Activated CD4-positive, CD25-positive, alpha-beta regulatory T cell treated with anti-CD3 and anti-CD28 coated beads, Interleukin-2, amount 50 U/mL, for 16 hours (primary cell): ENCODE measurements at regions not wholly inside any gene's neighbourhood (a gene's known extent, or its start where the extent isn't known, plus 50 kb on each side); places are given as distances from the start of the nearest gene placed in this dataset.

ENCODE experiments used
- DNase-seq: peaks from one replicate; pipeline ENCODE4 v3.0.0-alpha.2; 2020; ENCODE audit warnings: low read depth, low spot score

DNA sequence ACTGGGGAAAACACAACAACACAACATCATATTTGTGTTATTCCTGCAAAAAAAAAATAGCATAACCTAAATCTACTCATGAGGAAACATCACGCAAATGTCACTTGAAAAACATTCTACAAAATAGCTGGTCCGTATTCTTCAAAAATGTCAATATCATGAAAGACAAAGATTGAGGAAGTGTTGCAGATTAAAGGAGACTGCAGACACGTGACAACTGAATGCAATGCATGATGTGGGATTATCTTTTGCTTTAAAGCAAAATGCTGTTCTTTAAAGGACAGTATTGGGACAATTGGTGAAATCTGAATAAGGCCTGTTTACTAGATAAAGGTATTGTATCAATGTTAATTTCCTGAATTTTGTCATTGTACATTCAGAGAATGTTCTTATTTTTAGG, 157.7 kb downstream of the SMIM20 start:
- DNase-seq, result no peak

DNA sequence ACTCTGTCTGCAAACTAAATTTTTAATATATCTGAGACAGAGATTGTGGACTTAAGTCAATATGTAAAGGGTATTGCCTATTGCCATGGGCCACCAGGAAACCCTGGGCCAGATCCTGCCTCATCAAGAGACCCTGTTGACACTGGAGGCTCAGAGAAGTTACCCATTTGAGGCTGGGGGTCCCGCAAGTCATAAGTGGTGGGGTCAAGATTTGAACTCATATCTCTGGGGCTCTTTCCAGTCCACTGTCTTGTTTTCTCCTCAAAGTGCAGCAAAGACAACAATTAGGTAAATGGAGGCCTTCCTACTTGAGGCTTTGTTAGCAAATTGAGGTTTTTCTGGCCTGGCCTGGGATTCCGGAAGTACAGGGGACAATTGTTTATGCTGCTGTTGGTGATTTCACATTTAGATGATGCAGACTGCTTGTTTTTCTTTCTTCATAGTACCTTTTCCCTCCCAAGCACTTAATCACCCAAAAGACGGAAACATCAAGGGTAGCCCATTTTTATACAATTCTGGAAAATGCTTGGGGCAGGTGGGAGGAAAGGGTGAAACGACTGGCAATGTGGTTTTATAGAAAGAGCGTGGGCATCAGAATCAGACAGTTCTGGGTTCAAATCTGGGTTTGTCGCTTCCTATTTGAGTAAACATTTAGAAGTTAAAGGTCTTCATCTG, 160.0 kb downstream of the SMIM20 start:
- no peak for DNase-seq

DNA sequence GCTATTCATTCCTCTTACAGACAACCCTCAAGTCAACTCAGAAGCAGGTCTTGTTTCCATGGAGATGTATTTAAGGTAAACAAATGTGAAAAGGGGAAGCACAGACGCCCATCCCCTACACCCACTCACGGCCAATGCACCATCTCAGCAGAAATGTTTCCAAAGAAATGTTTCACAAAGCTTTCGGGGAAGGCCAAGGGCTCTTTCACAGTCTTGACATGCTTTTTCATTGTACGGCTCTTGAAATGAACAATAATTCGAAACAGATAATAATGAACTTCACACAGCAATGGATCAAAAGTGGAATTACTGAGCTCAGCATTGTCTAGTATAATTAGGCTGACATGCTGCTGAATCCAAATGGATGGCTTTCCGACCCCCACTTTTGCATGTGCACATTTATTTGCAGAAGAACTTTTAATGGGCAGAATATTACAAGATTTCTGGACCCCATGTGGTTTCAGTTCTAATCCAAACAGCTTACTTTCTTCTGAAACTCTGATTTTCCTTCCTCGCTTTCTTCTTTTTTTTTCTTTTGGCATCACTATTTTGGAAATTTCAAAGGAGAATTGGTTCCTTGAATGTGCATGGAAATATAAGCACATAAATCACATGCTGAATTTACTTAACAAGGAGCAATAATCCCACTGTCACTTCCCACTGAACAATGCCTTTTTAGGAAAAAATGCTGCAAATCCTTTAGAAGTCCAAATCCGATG, 160.9 kb downstream of the SMIM20 start:
- peak; percentile 26 for DNase-seq

DNA sequence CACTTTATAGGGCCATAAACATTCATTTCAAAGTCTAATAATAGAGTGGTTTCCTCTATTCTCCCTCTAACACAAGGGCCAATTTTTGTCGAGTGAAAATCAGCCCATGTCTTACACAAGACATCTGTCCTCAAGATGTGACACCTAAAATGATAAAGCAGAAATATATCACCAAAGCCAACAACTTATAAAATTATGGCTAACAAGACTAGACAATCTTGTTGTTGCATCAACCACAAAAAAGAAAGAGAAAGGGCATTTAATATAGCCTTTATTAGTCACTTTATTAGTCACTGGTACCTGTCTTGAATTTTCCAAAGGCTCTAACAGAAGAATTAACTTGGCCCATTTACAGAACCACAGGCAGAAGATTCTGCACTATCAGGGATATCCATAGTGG, 161.6 kb downstream of the SMIM20 start:
- no peak for DNase-seq

DNA sequence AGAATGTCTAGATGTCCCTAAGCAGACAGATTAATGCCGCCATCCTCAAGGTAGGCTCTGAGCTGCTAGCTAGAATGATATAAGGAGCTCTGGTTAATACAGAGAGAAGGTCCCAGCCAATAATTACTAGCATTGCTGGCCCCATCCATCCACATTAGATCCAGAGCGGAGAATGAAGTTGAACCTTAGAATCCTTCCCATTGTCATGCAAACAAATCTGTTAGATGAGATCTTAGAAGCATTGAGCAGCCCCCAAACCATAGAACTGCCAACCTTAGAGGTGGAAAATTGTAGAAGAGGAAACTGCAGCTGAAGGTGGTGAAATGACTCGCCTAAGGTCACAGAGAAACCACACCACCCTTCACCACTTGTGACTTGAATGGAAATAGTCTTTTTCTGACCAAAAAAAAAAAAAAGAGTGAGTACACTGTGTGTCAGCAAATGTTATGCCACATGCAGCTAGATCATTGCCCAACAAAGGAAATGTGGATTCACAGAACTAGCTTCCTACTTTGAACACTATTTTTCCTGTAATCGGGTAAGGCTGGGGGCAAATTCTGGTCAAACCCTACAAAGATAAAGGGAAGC, 162.1 kb downstream of the SMIM20 start:
- DNase-seq, result no peak

DNA sequence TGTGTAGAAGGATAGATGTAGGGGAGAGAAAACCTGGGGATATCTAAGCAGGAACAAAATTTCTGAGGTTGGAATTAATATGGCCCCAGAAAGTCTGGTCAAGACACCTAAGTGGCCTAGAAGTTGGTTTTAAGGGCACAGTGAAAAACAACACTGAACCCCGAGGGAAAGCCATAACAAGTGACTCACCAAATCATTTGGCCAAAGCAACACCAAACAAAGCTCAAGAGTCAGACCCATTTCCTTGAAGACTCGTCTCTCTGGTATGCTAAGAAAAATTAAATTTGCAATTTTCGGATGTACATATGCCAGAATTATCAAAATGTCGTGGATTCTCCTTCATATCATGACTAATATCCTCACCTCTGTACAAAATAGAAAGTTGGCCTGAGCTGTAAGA, 162.9 kb downstream of the SMIM20 start:
- no peak for DNase-seq

DNA sequence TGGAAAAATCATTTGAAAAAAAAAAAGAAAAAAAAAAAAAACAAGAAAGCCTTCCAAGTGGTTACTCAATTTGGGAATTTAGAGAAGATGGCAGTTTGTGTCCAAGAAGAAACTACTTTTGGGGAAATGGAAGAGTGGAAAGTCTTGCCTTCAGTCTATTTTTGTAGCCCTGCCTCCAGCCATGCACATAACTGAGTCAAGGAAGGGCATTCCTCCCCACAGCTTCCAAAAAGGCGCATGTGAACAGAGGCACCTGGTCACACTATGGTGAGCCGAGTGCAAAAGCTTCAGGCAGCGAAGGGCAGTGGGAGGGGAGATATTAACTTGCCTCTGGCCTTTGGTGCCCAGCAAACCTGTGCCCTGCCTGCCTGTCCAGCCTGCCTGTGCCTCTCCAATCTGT, 163.7 kb downstream of the SMIM20 start:
- no peak for DNase-seq

DNA sequence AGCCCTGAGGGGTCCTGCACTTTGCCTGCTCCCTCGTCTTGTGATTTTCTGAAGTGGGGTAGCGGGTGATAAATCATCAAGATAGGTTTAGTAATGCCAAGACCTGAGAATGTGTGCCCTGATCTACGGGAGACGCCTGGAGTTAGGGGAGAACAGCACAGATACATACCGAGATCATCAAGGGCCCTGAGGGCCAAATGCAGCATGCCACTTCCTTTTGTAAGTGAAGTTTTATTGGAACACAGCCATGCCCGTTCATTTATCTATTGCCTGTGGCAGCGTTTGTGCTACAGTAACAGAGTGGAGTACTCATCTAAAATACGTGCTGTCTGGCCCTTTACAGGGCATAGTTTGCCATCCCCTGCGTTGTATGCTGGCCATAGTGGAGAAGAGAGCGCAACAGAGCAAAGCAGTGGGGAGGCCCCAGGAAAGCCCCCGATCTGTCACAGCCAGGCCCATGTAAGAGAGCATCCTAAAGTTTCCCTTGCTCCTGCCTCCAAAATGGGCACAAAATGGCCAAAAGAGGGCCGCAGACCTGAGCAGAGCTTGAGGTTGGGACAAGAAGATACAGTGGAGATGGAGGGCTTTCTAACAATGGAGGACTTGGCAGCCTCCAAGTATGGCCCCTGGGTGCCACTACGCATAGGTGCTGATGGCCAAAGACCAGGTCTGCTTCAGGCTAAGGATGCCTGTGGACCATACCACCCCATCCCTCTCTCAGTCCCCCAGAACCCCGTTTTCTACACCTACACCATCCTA, 167.0 kb downstream of the SMIM20 start:
- no peak for DNase-seq

DNA sequence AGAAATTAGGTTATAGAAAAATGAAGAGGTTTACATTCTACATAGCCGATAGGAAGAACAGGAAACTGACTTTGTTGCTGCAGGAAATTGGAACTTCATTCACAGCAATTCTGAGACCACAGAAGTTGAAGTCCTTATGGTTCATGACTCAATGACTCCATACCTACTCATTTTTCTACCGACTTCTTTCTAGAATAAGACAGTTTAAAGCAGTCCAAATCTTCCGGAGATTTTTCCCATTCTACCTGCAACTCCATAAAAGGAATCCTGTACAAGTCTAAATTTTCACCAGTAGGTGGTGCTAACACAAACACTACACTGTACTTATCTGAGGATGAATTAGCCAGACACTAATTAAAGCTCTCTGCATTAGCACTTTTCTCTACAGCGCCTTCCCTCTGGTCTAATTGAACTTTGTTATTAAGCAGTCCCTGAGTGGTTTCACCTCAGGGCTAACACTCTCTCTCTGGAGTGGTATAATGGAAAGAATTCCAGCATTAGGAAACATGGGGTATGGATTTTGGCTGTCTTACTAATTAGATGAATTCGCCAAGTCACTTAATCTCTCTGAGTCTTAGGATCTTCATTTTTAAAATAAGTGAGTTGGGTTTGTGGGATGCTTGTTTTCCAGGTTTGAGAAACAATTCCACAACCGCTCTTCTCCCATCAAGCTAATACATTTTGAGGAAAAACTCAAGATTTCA, 167.9 kb downstream of the SMIM20 start:
- DNase-seq, result no peak

DNA sequence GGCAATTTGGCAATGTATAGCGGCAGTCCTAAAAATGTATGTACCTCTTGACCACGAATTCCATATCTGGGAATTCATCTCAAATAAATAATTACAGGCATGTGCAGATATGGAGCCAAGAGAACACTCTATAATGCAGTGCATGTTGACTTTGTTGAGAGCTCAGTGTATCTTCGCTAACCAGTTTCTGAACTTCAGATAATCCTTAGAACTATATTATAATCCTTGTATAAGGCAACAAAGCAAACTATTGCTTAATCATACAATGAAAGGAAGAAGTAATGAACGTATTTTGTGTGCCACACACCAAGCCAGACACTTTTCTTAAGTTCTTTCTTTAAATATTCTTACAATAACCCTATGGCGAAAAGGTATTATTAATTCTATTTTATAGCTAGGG, 168.5 kb downstream of the SMIM20 start:
- DNase-seq, result no peak

DNA sequence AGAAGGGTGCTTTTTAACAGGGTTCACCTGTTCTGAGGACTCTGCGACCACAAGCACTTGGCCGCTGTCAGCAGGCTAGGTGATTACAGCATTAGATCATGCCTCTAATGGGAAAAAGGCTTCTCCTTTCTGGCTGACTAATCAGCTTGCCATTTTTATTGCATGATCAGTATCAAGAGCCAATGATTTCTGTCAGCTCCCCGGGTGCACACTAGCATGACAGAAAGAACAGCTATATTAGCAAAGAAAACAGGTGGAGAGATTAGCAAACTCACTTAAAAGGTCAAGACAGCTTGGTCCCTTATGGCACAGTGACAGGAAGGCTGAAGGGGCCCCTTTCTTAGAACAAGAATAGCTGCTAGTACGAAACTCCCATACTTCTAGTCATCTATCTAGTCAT, 170.0 kb downstream of the SMIM20 start:
- DNase-seq, result no peak

DNA sequence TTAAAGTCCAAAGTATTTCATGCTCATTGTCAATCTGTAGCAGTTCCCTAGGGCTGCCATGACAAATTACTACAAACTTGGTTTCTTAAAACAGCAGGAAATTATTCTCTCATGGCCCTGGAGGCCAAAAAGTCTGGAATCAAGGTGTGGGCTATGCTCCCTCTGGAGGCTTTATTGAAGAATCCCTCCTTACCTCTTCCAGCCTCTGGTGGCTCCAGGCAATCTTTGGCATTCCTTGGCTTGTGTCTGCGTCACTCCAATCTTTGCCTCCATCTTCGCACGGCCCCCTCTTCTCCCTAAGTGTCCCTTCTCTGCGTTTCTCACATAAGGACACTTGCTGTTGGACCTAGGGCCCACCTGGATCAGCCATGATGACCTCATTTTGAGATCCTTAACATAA, 170.4 kb downstream of the SMIM20 start:
- DNase-seq, result no peak

DNA sequence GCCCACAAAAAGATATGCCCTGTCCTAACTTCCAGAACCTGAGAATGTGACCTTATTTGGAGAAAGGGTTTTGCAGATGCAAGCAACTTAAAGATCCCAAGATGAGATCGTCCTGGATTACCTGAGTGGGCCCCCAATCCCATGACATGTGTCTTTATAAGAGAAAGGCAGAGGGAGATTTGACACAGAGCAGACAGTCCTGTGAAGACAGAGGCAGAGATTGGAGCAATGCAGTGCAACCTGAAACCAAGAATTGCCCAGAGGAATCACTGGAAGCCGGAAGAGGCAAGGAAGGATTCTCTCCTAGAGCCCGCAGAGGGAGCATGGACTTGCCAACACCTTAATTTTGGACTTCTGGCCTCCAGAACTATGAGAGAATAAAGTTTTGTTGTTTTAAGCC, 171.5 kb downstream of the SMIM20 start:
- DNase-seq, result no peak

DNA sequence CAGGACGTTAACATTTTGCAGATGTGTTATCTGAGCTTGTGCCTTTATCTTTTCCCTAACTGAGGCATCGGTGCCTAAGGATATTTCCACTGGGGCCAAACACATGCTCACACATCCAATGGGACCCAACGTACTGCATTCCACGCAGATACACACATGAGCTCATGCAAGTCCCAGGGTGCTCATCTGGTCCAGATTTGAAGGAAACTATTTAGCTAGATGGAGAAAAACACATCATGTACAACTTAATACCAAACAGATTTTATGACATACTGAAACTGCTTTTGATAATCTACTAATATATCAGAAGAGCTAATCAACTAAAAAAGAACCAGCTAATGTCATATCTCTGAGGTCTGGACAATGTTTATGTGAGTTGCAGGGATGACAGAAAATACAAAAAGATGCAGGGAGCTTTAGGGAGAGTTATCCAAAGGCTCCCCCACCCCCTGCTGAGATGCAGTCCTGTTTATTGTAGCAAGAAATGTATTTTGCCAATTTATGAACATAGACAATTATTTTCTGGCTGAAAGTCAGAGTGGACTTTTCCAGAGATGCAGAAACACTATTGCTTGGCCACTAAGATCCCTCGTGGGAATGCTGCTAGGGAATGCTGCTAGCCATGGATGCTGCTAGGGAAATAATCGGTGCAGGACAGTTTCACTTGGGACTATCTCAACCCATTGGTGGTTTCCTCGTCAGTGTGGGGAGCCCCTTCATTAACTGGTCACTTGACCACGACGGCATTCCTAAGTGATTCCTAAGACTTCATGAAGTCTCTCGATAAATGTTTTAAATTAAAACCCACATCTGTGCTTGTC, 172.8 kb downstream of the SMIM20 start:
- DNase-seq, result no peak

DNA sequence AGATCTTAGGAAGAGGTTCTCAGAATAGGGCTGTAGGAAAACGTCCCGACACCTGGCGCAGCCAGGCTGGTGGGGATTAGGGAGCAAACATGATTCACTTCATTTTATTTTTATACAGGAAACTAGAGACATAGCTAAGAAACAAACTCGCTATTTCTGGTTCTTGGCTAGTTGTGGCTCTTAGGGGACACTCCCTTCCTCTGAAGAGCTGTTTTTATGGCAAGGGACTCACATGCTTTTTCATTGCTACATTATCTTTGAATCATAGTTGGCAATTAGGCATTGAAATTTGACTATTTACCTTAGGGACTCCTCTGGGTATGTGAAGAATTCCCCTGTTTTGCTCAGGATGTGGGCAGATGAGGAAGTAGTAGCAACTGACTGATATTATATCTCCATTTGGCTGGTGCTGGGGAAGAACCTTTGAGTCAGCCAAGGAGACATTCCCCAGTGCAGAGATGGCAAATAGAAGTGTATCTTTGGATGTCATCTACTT, 174.5 kb downstream of the SMIM20 start:
- no peak for DNase-seq

DNA sequence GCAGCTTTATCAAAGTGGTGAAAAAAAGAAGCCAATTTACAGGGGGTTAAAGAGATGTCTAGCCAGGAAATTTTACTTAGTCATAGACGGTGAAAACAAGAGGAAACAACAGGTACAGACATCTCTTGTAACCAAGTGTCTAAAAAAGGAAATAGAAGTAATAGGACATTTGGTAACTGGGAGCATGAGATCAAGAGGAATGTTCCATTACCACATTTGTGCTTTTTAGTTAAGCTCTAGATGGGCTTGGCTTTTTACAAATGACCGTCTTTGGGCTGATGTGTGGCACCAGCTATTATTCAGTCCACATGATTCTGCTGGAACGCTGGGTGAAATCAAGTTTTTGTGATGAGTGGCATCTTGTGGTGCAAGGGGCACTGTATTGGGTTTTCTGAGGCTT, 179.5 kb downstream of the SMIM20 start:
- DNase-seq, result no peak

DNA sequence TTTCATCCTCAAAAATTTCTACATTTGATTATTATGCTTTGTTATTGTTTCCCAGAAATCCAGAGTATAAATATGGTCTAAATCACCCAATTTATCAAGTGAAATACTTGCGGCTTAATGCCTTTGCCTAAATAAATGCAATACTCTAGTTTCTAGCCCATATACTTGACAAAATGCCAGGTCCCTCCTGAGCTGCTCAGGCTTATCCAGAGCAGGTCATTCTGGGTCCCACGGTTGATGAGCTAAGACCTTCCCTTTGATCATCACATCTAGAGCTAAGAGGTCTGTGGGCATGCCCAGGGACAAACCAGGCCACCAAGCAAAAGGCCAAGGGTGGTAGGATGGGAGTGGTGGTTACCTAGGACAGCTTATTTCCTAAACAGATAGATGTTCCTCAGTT, 180.1 kb downstream of the SMIM20 start:
- DNase-seq, result no peak

DNA sequence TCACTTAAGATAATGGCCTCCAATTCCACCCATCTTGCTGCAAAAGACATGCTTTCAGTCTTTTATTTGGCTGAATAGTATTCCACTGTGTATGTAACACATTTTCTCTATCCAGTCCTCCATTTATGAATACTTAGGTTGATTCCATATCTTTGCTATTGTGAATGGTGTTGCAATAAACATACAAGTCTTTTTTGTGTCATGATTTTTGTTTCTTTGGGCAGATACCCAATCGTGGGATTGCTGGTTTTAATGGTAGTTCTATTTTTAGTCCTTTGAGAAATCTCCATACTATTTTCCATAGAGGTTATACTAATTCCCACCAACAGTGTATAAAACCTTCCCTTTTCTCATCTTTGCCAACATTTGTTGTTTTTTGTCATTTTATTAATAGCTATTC, 180.9 kb downstream of the SMIM20 start:
- no peak for DNase-seq

DNA sequence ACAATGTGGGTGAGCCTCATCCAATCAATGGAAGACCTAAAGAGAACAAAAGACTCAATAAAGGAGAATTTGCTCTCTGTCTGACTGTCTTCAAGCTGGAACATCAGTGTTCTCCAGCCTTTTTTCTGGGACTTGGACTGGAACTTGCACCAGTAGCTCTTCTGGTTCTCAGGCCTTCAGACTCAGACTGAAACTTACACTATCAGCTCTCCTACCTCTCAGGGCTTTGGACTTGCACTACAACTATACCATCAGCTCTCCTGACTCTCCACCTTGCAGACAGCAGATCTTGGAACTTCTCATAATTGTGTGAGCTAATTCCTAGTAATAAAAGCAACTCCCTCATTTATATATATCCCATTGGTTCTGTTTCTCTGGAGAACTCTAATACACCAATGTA, 185.9 kb downstream of the SMIM20 start:
- DNase-seq, result no peak

DNA sequence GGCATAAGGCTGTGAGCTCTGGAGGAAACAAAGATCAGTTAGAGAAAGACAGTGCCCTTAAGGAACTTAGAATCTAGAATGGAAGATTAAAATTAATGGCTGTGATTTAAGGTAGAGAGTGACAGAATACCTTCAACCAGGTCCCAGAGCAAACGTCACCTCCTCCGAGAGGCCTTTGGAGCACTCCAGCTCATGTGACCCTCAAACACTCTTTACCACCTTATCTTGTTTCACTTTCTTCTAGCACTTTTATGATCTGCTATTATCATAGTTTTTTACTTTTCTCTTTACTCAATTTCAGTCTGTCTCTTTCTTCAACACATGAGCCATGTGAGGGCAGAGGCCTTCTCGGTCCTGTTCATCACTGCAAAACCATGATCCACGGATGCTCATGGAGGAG, 187.0 kb downstream of the SMIM20 start:
- DNase-seq, result no peak
